CD4-positive, alpha-beta memory T cell (primary cell): ENCODE measurements at regions not wholly inside any gene's neighbourhood (a gene's known extent, or its start where the extent isn't known, plus 50 kb on each side); places are given as distances from the start of the nearest gene placed in this dataset.

ENCODE experiments used
- CTCF ChIA-PET: fragments of 350-600 bp; sonication (Branson Sonifier 250); formaldehyde crosslinking; loops from one replicate; lab custom pipeline; 2021; ENCODE audit warnings: inconsistent platforms; ENCODE audit not compliant: partially characterized antibody; lab: Charles Lee
- POLR2A ChIA-PET: fragments of 350-600 bp; sonication (Branson Sonifier 250); formaldehyde crosslinking; loops from one replicate; lab custom pipeline; 2021; ENCODE audit not compliant: partially characterized antibody; lab: Charles Lee
- DNase-seq, 5 donors: peaks; one replicate each; pipeline versions ENCODE4 v3.0.0 to v3.0.0-alpha.2; 2020 to 2022; ENCODE audit warnings: mixed read lengths in 1 of 5
- H3K27ac ChIP-seq: one replicate; pipeline ENCODE4 v1.7.0; 2013; ENCODE audit warnings: low read depth, low read length
- H3K27me3 ChIP-seq: 2 replicates; pipeline ENCODE4 v1.7.0; 2013; ENCODE audit warnings: mild to moderate bottlenecking, low read length, moderate library complexity; ENCODE audit not compliant: insufficient read depth
- H3K36me3 ChIP-seq: 2 replicates; pipeline ENCODE4 v1.7.0; 2013; ENCODE audit warnings: mild to moderate bottlenecking, low read length, moderate library complexity; ENCODE audit not compliant: insufficient read depth
- H3K4me1 ChIP-seq: 2 replicates; pipeline ENCODE4 v1.7.0; 2013; ENCODE audit warnings: mild to moderate bottlenecking, low read length, moderate library complexity; ENCODE audit not compliant: insufficient read depth
- H3K4me3 ChIP-seq, 2 donors: one replicate each; pipeline ENCODE4 v1.7.0; 2013; ENCODE audit warnings: low read length in 2 of 2, mild to moderate bottlenecking in 1 of 2
- H3K9me3 ChIP-seq, 2 donors: one replicate each; pipeline ENCODE4 v1.7.0; 2013; ENCODE audit warnings: low read length in 2 of 2, control low read depth in 1 of 2; ENCODE audit not compliant: control insufficient read depth in 1 of 2
- H3K27ac Mint-ChIP-seq, 7 donors: one replicate each; pipeline ENCODE4 v1.8.0; 2020 to 2021; ENCODE audit warnings: mixed read lengths in 7 of 7, mild to moderate bottlenecking in 6 of 7, inconsistent platforms in 3 of 7, moderate library complexity in 3 of 7
- H3K27me3 Mint-ChIP-seq, 2 donors: one replicate each; pipeline ENCODE4 v1.8.0; 2020 to 2021; ENCODE audit warnings: mixed read lengths in 2 of 2
- H3K36me3 Mint-ChIP-seq, 2 donors: one replicate each; pipeline ENCODE4 v1.8.0; 2020 to 2021; ENCODE audit warnings: mixed read lengths in 2 of 2, inconsistent platforms in 1 of 2, mild to moderate bottlenecking in 1 of 2
- H3K4me1 Mint-ChIP-seq, 4 donors: one replicate each; pipeline ENCODE4 v1.8.0; 2020 to 2021; ENCODE audit warnings: mixed read lengths in 4 of 4, mild to moderate bottlenecking in 1 of 4
- H3K4me3 Mint-ChIP-seq, 8 donors: one replicate each; pipeline ENCODE4 v1.8.0; 2020 to 2021; ENCODE audit warnings: mixed read lengths in 8 of 8, mild to moderate bottlenecking in 7 of 8, moderate library complexity in 6 of 8, inconsistent platforms in 3 of 8
- H3K9me3 Mint-ChIP-seq, 8 donors: one replicate each; pipeline ENCODE4 v1.8.0; 2020 to 2021; ENCODE audit warnings: mixed read lengths in 8 of 8, mild to moderate bottlenecking in 5 of 8, inconsistent platforms in 3 of 8, moderate library complexity in 1 of 8
- intact Hi-C: fragments of 100-400 bp; cut with micrococcal nuclease; formaldehyde crosslinking; loops from one replicate; pipeline ENCODE4 v1.15.1; 2023

DNA sequence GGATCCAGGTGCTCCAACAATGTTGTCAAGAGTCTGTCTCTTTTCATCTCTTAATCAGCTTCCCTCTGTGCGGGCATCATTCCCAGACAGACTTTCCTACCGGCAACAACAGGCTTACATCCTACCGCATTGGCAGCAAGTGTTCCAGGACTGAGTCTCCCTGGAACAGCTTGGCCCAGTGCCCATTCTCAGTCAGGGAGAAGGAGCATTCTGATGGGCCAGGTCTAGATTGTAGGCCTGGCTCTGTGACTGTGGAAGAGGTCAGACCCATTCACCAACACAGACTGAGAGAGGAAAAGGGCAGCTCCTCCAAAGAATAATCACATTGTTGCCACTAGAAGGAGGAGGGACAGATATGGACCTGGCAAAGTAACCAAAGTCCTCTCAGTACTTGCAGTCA, 68.1 kb upstream of the TMEM132E start:
- Mint-ChIP-seq H3K9me3 (no peaks in the 10 kb centered on the region), H3K27me3 (peaks cover 22 to 23% of the 10 kb centered on the region in 2 donors)
- no peak for DNase-seq

DNA sequence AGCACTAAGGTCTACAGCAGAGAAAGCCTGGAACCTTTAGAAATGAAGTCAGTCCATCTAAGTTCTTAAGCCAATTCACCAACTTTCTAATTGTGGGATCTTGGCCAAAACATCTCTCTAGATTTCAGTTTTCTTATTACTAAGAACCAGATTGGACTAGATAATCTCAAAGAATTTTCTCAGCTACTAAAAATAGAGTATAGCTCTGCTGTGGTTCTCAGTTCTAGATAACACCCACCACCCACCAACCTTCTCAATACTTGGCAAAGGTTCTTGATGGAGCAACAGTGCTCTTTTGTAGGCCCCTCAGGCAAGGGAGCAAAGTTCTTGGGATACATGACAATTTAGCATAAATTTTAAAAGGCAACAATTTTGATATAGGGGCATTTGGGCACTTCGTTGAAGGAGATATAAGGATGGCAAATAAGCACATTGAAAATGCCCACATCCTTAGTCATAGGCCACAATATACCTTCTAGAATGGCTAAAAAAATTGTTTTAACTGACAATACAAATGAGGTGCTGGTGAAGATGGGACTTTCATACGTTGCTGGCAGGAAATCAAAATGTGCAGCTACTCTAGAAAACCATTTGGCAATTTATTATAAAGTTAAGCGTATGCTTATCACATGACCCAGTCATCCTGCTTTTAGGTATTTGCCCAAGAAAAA, 74.4 kb upstream of the TMEM132E start:
- Histone ChIP-seq H3K4me3 (no peak overlapping the region), H3K27me3 (peaks cover 9% of the 10 kb centered on the region), H3K36me3 (no peaks in the 10 kb centered on the region), H3K27ac (no peak overlapping the region), H3K4me1 (no peaks in the 10 kb centered on the region), H3K9me3 (no peaks in the 10 kb centered on the region)
- Mint-ChIP-seq H3K4me3 (no peak overlapping the region), H3K4me1 (no peaks in the 10 kb centered on the region), H3K9me3 (no peaks in the 10 kb centered on the region), H3K36me3 (no peaks in the 10 kb centered on the region), H3K27me3 (peaks cover 28 to 43% of the 10 kb centered on the region in 2 donors), H3K27ac (no peak overlapping the region)
- intact Hi-C loops, result no loop called here
- no peak for DNase-seq
- CTCF ChIA-PET, result no interaction called here
- POLR2A ChIA-PET, result no interaction called here

More for the DNA sequence above, 68.1 kb upstream of the TMEM132E start:
- Histone ChIP-seq H3K27ac (no peak overlapping the region), H3K9me3 (no peaks in the 10 kb centered on the region), H3K4me3 (no peak overlapping the region), H3K36me3 (no peaks in the 10 kb centered on the region), H3K27me3 (peaks cover 6% of the 10 kb centered on the region), H3K4me1 (no peaks in the 10 kb centered on the region)
- Mint-ChIP-seq H3K4me3 (no peak overlapping the region), H3K4me1 (no peaks in the 10 kb centered on the region), H3K27ac (no peak overlapping the region), H3K36me3 (no peaks in the 10 kb centered on the region)
- POLR2A ChIA-PET, result no interaction called here
- CTCF ChIA-PET, result no interaction called here
- intact Hi-C loops, result no loop called here

DNA sequence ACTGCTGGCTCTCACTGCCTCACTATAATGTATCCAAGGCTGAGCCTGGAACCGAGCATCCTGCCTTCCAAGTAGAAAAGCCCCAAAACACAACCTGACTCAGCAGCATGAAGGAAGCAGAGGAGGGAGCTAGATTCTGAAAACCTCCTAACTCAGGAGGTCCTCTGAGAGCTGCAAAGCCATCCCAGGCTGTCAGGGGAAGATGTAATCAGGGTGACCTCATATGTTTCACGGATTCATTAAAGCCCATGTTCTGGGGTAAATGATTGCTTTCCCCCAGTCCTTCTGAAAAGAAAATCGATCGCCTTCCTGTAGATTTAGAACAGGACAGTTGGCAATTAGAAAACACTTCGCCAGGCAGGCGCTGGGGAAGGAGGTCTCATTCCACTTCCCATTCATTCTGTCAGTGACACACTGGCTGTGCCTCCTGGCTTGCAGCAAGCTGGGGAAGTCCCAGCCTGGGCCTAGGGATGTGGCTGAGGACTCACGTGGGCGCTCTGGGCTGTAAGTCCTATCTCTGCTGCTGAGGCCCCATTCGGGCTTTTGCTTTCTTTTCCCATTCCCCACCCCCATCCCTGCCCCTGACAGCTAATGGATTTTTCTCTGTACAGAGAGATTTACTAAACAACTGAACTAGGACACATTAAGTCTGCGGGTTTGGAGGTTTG, 75.7 kb upstream of the TMEM132E start:
- Mint-ChIP-seq H3K36me3 (no peaks in the 10 kb centered on the region), H3K27me3 (peaks cover 23 to 40% of the 10 kb centered on the region in 2 donors), H3K27ac (no peak overlapping the region), H3K4me1 (no peaks in the 10 kb centered on the region), H3K4me3 (no peak overlapping the region), H3K9me3 (no peaks in the 10 kb centered on the region)
- no peak for DNase-seq
- H3K4me3 ChIP-seq, result no peak overlapping the region
- intact Hi-C loops, result no loop called here
- POLR2A ChIA-PET, result no interaction called here
- CTCF ChIA-PET, result no interaction called here
- H3K27me3 ChIP-seq, result peaks cover 5% of the 10 kb centered on the region
- no peaks in the 10 kb centered on the region for H3K9me3 ChIP-seq
- no peaks in the 10 kb centered on the region for H3K4me1 ChIP-seq
- no peak overlapping the region for H3K27ac ChIP-seq
- no peaks in the 10 kb centered on the region for H3K36me3 ChIP-seq

DNA sequence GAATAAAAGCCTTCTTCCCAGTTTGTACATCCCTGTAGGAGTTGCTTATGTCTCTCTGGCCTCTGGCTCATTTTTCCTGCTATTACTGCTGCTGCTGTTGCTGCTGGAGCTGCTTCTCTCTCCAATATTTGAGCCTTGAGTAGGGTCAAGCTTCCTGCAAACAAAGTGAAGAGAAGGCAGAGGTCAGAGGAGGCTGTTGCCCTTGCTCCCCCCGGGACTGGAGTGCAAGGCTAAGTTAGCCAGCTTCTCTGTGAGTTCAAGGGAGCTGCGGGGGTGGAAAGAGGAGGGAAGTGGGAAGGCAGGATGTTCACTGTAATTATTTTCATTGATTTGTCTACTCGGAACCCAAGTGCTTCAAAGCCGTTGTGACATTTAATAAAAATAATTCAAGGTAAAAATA, 77.0 kb upstream of the TMEM132E start:
- POLR2A ChIA-PET, result no interaction called here
- H3K27ac Mint-ChIP-seq, result no peak overlapping the region
- H3K27ac ChIP-seq, result no peak overlapping the region

DNA sequence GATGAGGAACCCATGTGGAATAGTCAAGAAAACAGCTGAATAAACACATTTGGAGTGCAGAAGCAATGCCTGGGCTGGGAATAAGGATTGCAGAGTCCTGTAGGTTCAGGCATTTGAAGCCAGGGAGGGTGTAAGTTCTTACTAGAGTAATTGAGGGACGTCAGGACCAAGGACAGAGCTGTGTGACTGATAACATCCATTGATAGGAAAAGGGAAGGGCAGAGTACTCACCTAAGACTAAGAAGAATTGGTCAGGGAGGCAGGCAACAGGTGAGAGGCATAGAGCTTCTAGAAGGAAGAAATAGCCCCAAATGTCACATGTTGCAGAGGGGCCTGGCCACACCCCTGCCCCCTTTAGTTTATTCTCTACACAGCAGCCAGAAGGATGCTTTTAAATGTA, 79.8 kb upstream of the TMEM132E start:
- H3K27me3 ChIP-seq, result peaks cover 5% of the 10 kb centered on the region
- H3K27me3 Mint-ChIP-seq, result peaks cover 19 to 29% of the 10 kb centered on the region in 2 donors
- H3K36me3 Mint-ChIP-seq, result no peaks in the 10 kb centered on the region
- H3K9me3 ChIP-seq, result no peaks in the 10 kb centered on the region
- H3K4me1 Mint-ChIP-seq, result no peaks in the 10 kb centered on the region
- DNase-seq, result no peak
- H3K36me3 ChIP-seq, result no peaks in the 10 kb centered on the region
- no peaks in the 10 kb centered on the region for H3K4me1 ChIP-seq
- H3K4me3 ChIP-seq, result no peak overlapping the region
- CTCF ChIA-PET, result no interaction called here
- intact Hi-C loops, result no loop called here
- H3K9me3 Mint-ChIP-seq, result no peaks in the 10 kb centered on the region
- POLR2A ChIA-PET, result no interaction called here
- no peak overlapping the region for H3K4me3 Mint-ChIP-seq
- H3K27ac ChIP-seq, result no peak overlapping the region
- no peak overlapping the region for H3K27ac Mint-ChIP-seq

More for the DNA sequence above, 77.0 kb upstream of the TMEM132E start:
- DNase-seq, result no peak
- Mint-ChIP-seq H3K4me1 (no peaks in the 10 kb centered on the region), H3K4me3 (no peak overlapping the region), H3K27me3 (peaks cover 23 to 40% of the 10 kb centered on the region in 2 donors), H3K9me3 (no peaks in the 10 kb centered on the region), H3K36me3 (no peaks in the 10 kb centered on the region)
- CTCF ChIA-PET, result no interaction called here
- Histone ChIP-seq H3K27me3 (peaks cover 5% of the 10 kb centered on the region), H3K4me1 (no peaks in the 10 kb centered on the region), H3K36me3 (no peaks in the 10 kb centered on the region), H3K4me3 (no peak overlapping the region), H3K9me3 (no peaks in the 10 kb centered on the region)
- intact Hi-C loops, result no loop called here

DNA sequence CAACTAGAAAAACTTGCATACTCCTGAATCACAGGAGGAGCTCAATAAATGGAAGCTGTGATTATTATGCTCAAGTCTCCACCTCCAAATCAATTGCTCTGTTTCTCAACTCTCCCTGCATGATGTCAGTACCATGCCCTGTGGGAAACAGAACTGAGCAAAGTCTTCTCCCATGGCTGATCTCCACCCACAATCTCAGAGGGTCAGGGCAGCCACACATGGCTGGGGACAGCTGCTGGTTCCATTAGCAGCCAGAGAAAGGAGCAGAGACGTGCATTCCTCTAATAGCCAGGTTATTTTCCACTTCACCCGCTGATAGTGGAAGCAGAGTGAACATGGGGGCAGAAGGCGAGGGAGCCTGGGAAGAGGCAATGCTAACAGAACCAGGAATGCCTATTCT, 85.5 kb upstream of the TMEM132E start:
- Histone ChIP-seq H3K4me1 (no peaks in the 10 kb centered on the region), H3K27me3 (no peaks in the 10 kb centered on the region), H3K27ac (no peak overlapping the region), H3K36me3 (no peaks in the 10 kb centered on the region), H3K9me3 (no peaks in the 10 kb centered on the region), H3K4me3 (no peak overlapping the region)
- Mint-ChIP-seq H3K27me3 (peaks cover 13 to 29% of the 10 kb centered on the region in 2 donors), H3K27ac (no peak overlapping the region), H3K4me1 (no peaks in the 10 kb centered on the region), H3K9me3 (no peaks in the 10 kb centered on the region), H3K36me3 (no peaks in the 10 kb centered on the region), H3K4me3 (no peak overlapping the region)
- DNase-seq, result no peak
- CTCF ChIA-PET, result no interaction called here
- POLR2A ChIA-PET, result no interaction called here
- intact Hi-C loops, result no loop called here

DNA sequence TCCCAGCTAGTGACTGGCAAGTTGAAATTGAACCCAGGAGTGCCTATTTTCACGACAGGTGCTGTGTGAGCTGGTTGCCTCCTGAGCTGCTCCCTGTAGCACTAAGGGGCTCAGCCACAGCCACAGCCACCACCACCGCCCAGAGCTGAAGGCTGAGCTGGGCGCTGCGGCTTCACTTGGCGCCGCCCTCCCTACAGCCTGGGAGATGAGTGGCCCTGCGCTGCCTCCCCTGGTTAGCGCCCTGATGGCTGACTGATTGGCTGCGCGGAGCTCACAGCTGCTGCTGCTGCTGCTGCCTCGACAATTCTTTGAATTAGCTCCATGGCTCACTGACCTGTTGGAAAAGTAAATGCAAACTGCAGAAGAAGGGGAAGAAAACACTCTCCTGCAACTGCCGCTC, 91.8 kb upstream of the TMEM132E start:
- CTCF ChIA-PET, result no interaction called here

More for the DNA sequence above, 91.8 kb upstream of the TMEM132E start:
- intact Hi-C loops, result no loop called here
- Histone ChIP-seq H3K36me3 (no peaks in the 10 kb centered on the region), H3K9me3 (no peaks in the 10 kb centered on the region), H3K4me3 (no peak overlapping the region), H3K4me1 (no peaks in the 10 kb centered on the region), H3K27me3 (no peaks in the 10 kb centered on the region), H3K27ac (no peak overlapping the region)
- H3K9me3 Mint-ChIP-seq, result peaks cover 0 to 4% (median 0%) of the 10 kb centered on the region in 8 donors
- POLR2A ChIA-PET, result no interaction called here
- no peaks in the 10 kb centered on the region for H3K4me1 Mint-ChIP-seq
- H3K36me3 Mint-ChIP-seq, result no peaks in the 10 kb centered on the region
- H3K27me3 Mint-ChIP-seq, result peaks cover 15 to 38% of the 10 kb centered on the region in 2 donors
- DNase-seq, result no peak
- H3K27ac Mint-ChIP-seq, result no peak overlapping the region
- no peak overlapping the region for H3K4me3 Mint-ChIP-seq
